Activated CD4-positive, alpha-beta T cell treated with anti-CD3 and anti-CD28 coated beads, Interleukin-2, amount 10 ng/mL, durations not matched to agents 7 days and 5 days (primary cell): ENCODE measurements at regions not wholly inside any gene's neighbourhood (a gene's known extent, or its start where the extent isn't known, plus 50 kb on each side); places are given as distances from the start of the nearest gene placed in this dataset.
"Not testable (repeated sequence)": the region's sequence is repeated elsewhere in the genome, so short reads cannot be mapped to it uniquely, and the experiment has no call there.

Source experiments
- CTCF ChIA-PET: fragments of 350-600 bp; sonication (Branson Sonifier 250); formaldehyde crosslinking; loops from one replicate; lab custom pipeline; 2021; ENCODE audit warnings: antibody characterized with exemption; lab: Charles Lee
- POLR2A ChIA-PET: fragments of 350-600 bp; sonication (Branson Sonifier 250); formaldehyde crosslinking; loops from one replicate; lab custom pipeline; 2021; ENCODE audit warnings: antibody characterized with exemption; lab: Charles Lee
- DNase-seq: peaks from one replicate; pipeline ENCODE4 v3.0.0-alpha.2; 2020
- H3K27ac Mint-ChIP-seq: one replicate; pipeline ENCODE4 v1.8.0; 2021; ENCODE audit warnings: mild to moderate bottlenecking, moderate library complexity, mixed read lengths
- H3K27me3 Mint-ChIP-seq: one replicate; pipeline ENCODE4 v1.8.0; 2021; ENCODE audit warnings: mixed read lengths
- H3K36me3 Mint-ChIP-seq: one replicate; pipeline ENCODE4 v1.8.0; 2021; ENCODE audit warnings: low read depth, mixed read lengths
- H3K4me1 Mint-ChIP-seq: one replicate; pipeline ENCODE4 v1.8.0; 2021; ENCODE audit warnings: mixed read lengths
- H3K4me3 Mint-ChIP-seq: one replicate; pipeline ENCODE4 v1.8.0; 2021; ENCODE audit warnings: mild to moderate bottlenecking, moderate library complexity, mixed read lengths
- H3K9me3 Mint-ChIP-seq: one replicate; pipeline ENCODE4 v1.8.0; 2021; ENCODE audit warnings: mixed read lengths

DNA sequence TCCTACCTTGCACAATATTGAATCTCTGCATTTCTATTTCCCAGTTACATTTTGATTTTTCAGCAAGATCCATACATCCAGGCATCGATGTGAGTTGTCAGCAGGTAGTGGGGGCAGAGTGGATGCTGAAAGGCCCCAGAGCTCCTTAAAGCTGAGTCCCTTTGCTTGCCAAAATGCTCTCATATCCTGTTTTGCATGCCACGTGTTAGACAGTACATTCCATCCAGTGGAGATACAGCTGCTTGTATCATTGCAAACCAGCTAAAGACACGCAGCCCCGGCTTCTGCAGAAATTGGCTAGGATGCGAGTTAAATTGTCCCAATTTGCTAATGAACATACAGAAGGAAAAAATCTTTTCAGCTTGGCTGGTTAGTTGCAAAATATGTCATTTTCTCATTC, 179.6 kb upstream of the MXRA5 start:
- H3K27me3 Mint-ChIP-seq = no peaks in the 10 kb centered on the region
- DNase-seq = no peak
- H3K4me1 Mint-ChIP-seq = no peaks in the 10 kb centered on the region
- no peak overlapping the region for H3K27ac Mint-ChIP-seq
- H3K36me3 Mint-ChIP-seq = no peaks in the 10 kb centered on the region
- H3K9me3 Mint-ChIP-seq = no peaks in the 10 kb centered on the region
- no peak overlapping the region for H3K4me3 Mint-ChIP-seq
- ChIA-PET POLR2A (no interaction called here), CTCF (no interaction called here)

DNA sequence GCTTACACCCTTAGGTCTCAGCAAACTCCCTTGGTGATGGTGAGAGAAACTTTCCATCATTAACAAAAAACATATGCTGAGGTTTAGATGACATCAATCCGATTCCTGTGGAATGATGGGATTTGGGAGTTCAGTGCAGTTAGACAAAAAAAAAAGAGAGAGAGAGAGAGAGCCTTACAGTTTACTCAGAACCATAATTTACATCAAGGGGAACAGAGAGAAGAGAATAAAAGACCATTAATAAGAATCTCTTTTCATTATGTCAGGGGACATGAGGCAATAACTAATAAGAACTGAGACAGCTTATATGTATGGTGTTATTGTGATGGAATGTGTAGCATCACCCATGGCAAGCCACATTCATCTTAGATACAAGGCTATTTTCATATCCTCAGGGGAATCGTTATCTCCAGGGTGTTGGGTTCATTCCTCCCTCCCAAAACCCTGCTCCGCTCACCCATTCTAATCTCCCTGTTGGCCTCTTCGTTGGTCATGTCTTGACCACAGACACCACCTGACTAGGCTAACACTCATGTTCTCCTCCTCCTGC, 175.7 kb upstream of the MXRA5 start:
- Mint-ChIP-seq H3K9me3 (peaks cover 2% of the 10 kb centered on the region), H3K27ac (no peak overlapping the region), H3K4me1 (no peaks in the 10 kb centered on the region), H3K36me3 (no peaks in the 10 kb centered on the region), H3K27me3 (no peaks in the 10 kb centered on the region), H3K4me3 (no peak overlapping the region)
- CTCF ChIA-PET = no interaction called here
- no peak for DNase-seq
- POLR2A ChIA-PET = no interaction called here

DNA sequence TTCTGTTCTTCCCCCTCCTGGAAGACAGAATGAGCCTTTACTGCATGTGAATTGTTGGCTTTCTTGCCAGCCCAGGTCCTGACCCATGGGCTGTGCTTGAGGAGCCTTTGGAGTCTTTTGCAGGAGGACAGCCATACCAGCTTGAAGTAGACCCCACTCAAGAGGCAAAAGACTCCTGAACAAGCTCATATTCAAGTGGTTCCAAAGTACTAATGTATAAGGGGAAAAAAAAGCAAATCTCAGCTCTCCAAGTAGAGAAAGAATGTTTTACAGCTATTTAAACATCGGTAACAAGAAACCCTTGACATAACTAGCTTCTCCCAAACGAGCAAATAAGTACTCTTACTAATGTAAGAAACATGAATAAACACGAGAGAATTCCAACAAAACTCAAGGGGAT, 174.9 kb upstream of the MXRA5 start:
- H3K4me3 Mint-ChIP-seq = no peak overlapping the region
- H3K27me3 Mint-ChIP-seq = no peaks in the 10 kb centered on the region
- H3K36me3 Mint-ChIP-seq = no peaks in the 10 kb centered on the region
- no peak for DNase-seq
- no peaks in the 10 kb centered on the region for H3K4me1 Mint-ChIP-seq
- ChIA-PET POLR2A (no interaction called here), CTCF (no interaction called here)
- no peak overlapping the region for H3K27ac Mint-ChIP-seq
- H3K9me3 Mint-ChIP-seq = peaks cover 2% of the 10 kb centered on the region

DNA sequence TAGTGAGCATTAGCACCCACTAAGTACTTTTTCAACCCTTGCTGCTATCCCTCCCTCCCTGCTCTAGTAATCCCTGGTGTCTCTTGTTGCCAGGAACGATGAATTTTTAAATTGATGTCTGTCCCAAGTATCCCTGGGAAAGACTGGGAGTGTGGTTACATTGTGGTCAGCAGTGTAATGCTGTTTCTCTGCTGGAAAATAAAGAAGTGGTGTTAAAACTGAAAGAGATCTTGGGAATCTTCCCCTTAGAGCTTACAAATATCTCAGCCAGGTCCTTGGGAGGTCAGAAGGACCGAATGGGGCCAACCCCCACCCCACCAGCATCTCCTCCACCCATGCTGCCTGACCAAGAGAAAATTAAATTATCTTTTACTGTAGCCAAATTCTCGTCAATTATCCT, 174.5 kb upstream of the MXRA5 start:
- ChIA-PET POLR2A (no interaction called here), CTCF (no interaction called here)
- H3K4me3 Mint-ChIP-seq = no peak overlapping the region
- no peaks in the 10 kb centered on the region for H3K27me3 Mint-ChIP-seq
- peaks cover 2% of the 10 kb centered on the region for H3K9me3 Mint-ChIP-seq
- H3K27ac Mint-ChIP-seq = no peak overlapping the region
- H3K36me3 Mint-ChIP-seq = no peaks in the 10 kb centered on the region
- no peaks in the 10 kb centered on the region for H3K4me1 Mint-ChIP-seq
- no peak for DNase-seq

DNA sequence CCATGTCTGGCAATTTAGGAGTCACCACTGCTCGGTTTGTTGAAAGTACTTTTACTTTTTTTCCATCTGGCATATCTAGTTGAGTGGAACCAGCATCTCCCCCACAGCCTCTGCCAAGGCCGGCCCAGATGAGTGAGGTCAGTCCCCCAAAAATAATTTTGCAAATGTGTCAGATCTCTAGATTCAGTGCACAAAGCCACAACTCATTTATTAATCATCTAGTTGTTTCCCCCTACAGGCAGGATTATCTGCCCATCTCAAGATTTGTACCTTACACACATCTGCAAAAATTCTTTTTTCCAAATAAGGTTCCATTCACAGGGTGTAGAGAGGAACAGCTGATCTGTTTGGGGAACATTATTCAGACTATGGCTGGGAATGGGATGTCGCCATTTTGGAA, 174.0 kb upstream of the MXRA5 start:
- Mint-ChIP-seq H3K27me3 (no peaks in the 10 kb centered on the region), H3K36me3 (no peaks in the 10 kb centered on the region), H3K9me3 (peaks cover 2% of the 10 kb centered on the region), H3K4me1 (no peaks in the 10 kb centered on the region), H3K4me3 (no peak overlapping the region), H3K27ac (no peak overlapping the region)
- no peak for DNase-seq
- CTCF ChIA-PET = no interaction called here
- POLR2A ChIA-PET = no interaction called here

DNA sequence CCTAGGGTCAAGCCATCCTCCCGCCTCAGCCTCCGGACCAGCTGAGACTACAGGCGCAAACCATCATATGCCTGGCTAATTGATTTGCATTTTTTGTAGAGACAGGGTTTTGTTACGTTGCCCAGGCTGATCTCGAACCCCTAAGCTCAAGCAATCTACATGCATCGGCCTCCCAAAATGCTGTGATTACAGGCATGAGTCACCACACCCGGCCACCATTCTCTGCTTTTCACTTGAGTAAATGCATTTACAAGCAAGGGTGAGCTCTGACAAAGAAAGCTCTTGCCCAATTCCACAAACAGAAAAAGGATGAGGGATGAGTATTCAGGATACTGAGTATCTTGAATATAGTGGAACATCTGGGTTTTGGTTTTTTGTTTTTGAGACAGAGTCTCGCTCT, 172.9 kb upstream of the MXRA5 start:
- H3K27ac Mint-ChIP-seq, CTCF ChIA-PET, H3K4me3 Mint-ChIP-seq, DNase-seq, H3K27me3 Mint-ChIP-seq, H3K4me1 Mint-ChIP-seq, POLR2A ChIA-PET, H3K36me3 Mint-ChIP-seq, H3K9me3 Mint-ChIP-seq: not testable (repeated sequence)

DNA sequence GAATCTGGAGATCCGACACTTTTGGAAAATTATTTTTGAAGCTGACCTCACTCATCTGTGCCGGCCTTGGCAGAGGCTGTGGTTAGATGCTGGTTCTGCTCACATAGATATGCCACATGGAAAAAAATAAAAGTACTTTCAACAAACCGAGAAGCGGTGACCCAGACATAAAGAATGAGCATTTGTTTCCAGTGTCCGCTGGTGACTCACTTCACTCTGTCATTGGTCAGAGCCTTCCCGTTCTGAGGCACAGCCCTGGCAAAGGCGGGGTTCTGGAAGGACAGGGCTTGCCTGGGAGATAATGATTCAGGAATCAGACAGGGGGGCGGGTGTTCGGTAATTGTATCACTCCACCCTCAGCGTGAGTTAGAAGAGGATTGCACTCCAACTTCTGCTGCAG, 172.4 kb upstream of the MXRA5 start:
- POLR2A ChIA-PET = no interaction called here
- Mint-ChIP-seq H3K9me3 (peaks cover 2% of the 10 kb centered on the region), H3K4me3 (no peak overlapping the region), H3K4me1 (no peaks in the 10 kb centered on the region), H3K27me3 (no peaks in the 10 kb centered on the region), H3K27ac (no peak overlapping the region), H3K36me3 (no peaks in the 10 kb centered on the region)
- CTCF ChIA-PET = no interaction called here
- DNase-seq = no peak

DNA sequence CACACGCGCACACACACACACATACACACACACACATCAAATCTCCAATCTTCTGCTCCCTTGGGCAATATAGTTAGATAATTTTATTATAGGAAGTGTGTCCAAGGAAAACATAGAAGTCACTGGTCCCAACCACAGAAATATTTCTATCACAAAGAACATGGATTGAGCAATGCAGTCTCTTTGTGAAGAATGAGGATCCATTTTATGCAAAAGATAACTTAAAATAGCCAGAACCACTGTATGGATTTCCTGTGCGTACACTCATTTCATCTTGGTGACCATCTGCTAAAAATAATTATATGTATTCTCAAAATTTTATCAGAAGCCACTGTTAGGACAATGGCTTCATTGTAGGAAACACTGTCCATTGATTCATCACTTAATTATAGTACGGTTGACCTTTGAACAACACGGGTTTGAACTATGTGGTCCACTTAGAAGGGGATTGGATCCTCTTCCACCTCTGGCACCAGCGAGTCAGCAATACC, 169.6 kb upstream of the MXRA5 start:
- Mint-ChIP-seq H3K4me3 (no peak overlapping the region), H3K9me3 (peaks cover 2% of the 10 kb centered on the region), H3K27me3 (no peaks in the 10 kb centered on the region), H3K36me3 (no peaks in the 10 kb centered on the region), H3K27ac (no peak overlapping the region), H3K4me1 (no peaks in the 10 kb centered on the region)
- POLR2A ChIA-PET = no interaction called here
- no peak for DNase-seq
- CTCF ChIA-PET = no interaction called here

DNA sequence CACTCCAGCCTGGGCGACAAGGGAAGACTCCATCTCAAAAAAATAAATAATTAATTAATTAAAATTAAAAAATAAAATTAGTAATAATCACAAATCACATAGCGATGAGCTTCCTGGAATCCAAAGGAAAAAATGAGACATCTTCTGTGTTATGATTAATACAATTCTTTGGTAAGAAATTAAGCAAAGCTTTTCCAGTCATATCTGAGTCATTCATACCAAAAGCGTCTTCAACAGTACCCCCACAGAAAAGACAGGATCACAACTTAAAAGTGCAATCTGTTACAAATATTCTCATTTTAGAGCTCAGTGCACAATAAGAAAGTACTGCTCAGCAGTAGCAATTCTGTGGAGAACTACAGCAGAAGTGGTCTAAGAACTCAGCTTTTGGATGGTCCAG, 168.5 kb upstream of the MXRA5 start:
- Mint-ChIP-seq H3K36me3 (no peaks in the 10 kb centered on the region), H3K4me3 (no peak overlapping the region)
- POLR2A ChIA-PET = no interaction called here

DNA sequence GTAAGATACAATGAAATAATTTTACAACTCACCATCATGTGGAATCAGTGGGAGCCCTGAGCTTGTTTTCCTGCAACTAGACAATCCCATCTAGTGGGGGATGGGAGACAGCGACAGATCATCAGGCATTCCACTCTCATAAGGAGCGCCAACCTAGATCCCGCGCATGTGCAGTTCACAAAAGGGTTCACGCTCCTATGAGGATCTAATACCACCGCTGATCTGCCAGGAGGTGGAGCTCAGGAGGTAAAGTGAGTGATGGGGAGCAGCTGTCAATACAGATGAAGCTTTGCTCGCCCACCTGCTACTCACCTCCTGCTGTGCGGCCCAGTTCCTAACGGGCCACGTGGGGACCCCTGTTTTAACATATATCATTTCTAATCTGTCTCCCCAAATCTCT, 165.7 kb upstream of the MXRA5 start:
- H3K36me3 Mint-ChIP-seq, DNase-seq, H3K9me3 Mint-ChIP-seq, H3K27ac Mint-ChIP-seq, H3K4me3 Mint-ChIP-seq, CTCF ChIA-PET, H3K27me3 Mint-ChIP-seq, POLR2A ChIA-PET, H3K4me1 Mint-ChIP-seq: not testable (repeated sequence)

More for the DNA sequence above, 168.5 kb upstream of the MXRA5 start:
- Mint-ChIP-seq H3K4me1 (no peaks in the 10 kb centered on the region), H3K9me3 (peaks cover 2% of the 10 kb centered on the region), H3K27me3 (no peaks in the 10 kb centered on the region), H3K27ac (no peak overlapping the region)
- DNase-seq = no peak
- CTCF ChIA-PET = interaction anchor here (0.9 kb wide), 1 partner anchor 102 kb away, joined by 3 read pairs; no protein-coding TSS in a partner anchor

DNA sequence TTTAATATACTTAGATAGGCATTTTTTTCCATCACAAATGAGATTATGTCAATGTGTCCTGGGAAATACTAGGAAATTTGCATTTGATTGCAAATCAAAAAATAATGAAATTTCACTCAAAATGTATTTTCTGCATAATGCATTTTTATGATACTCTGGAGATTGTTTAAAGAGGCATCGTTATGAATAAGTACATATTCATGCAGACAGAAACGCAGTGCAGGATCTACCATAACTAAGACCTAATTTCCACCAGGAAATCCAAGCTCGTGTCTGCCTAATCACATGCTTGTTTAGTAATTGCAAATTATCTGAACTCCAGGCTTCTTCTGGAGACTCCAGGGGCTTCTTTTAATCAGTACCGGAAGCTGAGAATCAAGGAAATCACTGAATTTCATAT, 163.5 kb upstream of the MXRA5 start:
- H3K27ac Mint-ChIP-seq = no peak overlapping the region
- ChIA-PET CTCF (no interaction called here), POLR2A (no interaction called here)
- H3K36me3 Mint-ChIP-seq = no peaks in the 10 kb centered on the region
- H3K4me1 Mint-ChIP-seq = no peaks in the 10 kb centered on the region
- no peaks in the 10 kb centered on the region for H3K27me3 Mint-ChIP-seq
- peaks cover 2% of the 10 kb centered on the region for H3K9me3 Mint-ChIP-seq
- H3K4me3 Mint-ChIP-seq = no peak overlapping the region
- no peak for DNase-seq

DNA sequence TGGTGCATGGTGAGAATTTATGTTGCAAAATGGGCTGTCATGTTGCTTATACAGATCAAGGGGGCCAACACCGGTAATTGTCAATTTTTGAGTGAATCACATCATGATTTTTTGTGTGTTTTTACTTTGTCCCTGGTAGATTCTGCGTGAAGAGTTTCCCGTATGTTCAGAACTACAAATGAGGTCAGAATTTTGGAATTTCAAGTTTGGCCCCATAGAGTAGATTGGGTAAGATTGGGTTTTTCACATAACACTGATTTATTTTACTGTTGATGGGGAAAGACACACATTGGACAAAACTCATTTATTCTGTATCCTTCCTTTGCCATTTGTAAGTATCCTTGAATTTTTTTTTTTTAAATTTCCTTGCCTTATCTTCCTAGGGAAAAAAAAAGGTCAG, 158.5 kb upstream of the MXRA5 start:
- H3K36me3 Mint-ChIP-seq = no peaks in the 10 kb centered on the region
- POLR2A ChIA-PET = no interaction called here
- H3K27ac Mint-ChIP-seq = no peak overlapping the region
- no peaks in the 10 kb centered on the region for H3K27me3 Mint-ChIP-seq
- no peak overlapping the region for H3K4me3 Mint-ChIP-seq
- DNase-seq = no peak
- CTCF ChIA-PET = no interaction called here
- no peaks in the 10 kb centered on the region for H3K4me1 Mint-ChIP-seq
- H3K9me3 Mint-ChIP-seq = peaks cover 2% of the 10 kb centered on the region

DNA sequence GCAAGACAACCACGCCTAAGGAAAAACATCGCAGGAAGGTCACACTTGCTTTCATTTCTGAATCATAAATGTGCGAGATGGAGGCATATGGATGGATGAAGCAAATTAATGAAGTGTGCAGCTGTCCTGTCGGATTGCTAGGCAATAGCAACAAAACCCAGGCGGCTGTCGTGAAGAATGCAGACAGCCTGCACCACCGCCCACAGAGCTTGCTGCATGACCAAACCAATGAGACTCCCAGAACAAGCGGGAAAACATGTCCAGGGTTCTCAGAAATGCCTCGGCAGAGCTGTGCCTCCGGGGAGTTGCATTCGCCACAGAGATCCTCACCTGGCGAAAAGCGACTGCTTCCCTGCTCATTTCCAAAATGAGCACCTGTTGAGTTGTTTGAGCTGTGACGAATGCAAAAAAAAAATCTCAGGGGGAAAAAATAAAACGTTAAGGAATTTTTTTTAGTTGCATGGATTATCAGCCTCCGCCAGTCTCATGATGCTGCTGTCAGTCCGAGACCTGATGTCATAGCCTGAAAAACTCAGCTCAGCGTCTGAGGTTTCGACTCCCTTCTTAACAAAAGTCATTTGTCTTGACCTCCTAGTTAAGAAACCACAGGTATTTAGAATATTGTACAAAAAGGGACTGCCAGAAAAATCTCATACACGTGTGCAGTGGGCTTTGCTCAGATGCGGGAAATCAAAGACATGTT, 155.5 kb upstream of the MXRA5 start:
- CTCF ChIA-PET = no interaction called here
- Mint-ChIP-seq H3K36me3 (no peaks in the 10 kb centered on the region), H3K4me3 (no peak overlapping the region), H3K27ac (no peak overlapping the region), H3K9me3 (no peaks in the 10 kb centered on the region), H3K4me1 (no peaks in the 10 kb centered on the region), H3K27me3 (no peaks in the 10 kb centered on the region)
- no peak for DNase-seq
- POLR2A ChIA-PET = no interaction called here
